T-helper 22 cell (primary cell): ENCODE measurements at regions not wholly inside any gene's neighbourhood (a gene's known extent, or its start where the extent isn't known, plus 50 kb on each side); places are given as distances from the start of the nearest gene placed in this dataset.
"Not testable (repeated sequence)": the region's sequence is repeated elsewhere in the genome, so short reads cannot be mapped to it uniquely, and the experiment has no call there.

ENCODE experiments used
- DNase-seq: peaks from one replicate; pipeline ENCODE4 v3.0.0-alpha.2; 2020; ENCODE audit warnings: low read depth

- DNase-seq, result no peak
Observed at GRCh38 chr3:103170651-103171050, 735.8 kb downstream of the ZPLD1 start.

- DNase-seq, result no peak
Observed at GRCh38 chr3:103173940-103174339, 739.1 kb downstream of the ZPLD1 start.

- no peak for DNase-seq
Observed at GRCh38 chr3:103181160-103181559, 746.3 kb downstream of the ZPLD1 start.

- DNase-seq, result no peak
Observed at GRCh38 chr3:103184772-103185171, 750.0 kb downstream of the ZPLD1 start.

- no peak for DNase-seq
Observed at GRCh38 chr3:103189941-103190340, 755.1 kb downstream of the ZPLD1 start.

GRCh38 chr3:103195216-103195615 lies 760.4 kb downstream of the ZPLD1 start:
- DNase-seq, result no peak

GRCh38 chr3:103203441-103203840 lies 768.6 kb downstream of the ZPLD1 start:
- no peak for DNase-seq

- DNase-seq, result no peak
Observed at GRCh38 chr3:103210583-103210982, 775.8 kb downstream of the ZPLD1 start.

GRCh38 chr3:103218146-103218545 lies 783.3 kb downstream of the ZPLD1 start:
- DNase-seq, result no peak

- no peak for DNase-seq
Observed at GRCh38 chr3:103218793-103219192, 784.0 kb downstream of the ZPLD1 start.

GRCh38 chr3:103227651-103228050 lies 792.8 kb downstream of the ZPLD1 start:
- DNase-seq, result no peak

- no peak for DNase-seq
Observed at GRCh38 chr3:103247459-103247858, 812.6 kb downstream of the ZPLD1 start.

GRCh38 chr3:103254827-103255226 lies 820.0 kb downstream of the ZPLD1 start:
- not testable (repeated sequence) for DNase-seq

- DNase-seq, result no peak
Observed at GRCh38 chr3:103269287-103269686, 834.5 kb downstream of the ZPLD1 start.

GRCh38 chr3:103271575-103271974 lies 836.8 kb downstream of the ZPLD1 start:
- no peak for DNase-seq

- DNase-seq, result no peak
Observed at GRCh38 chr3:103295974-103296570, 861.3 kb downstream of the ZPLD1 start.

GRCh38 chr3:103297502-103297901 lies 862.7 kb downstream of the ZPLD1 start:
- DNase-seq, result not testable (repeated sequence)

GRCh38 chr3:103306104-103306503 lies 871.3 kb downstream of the ZPLD1 start:
- DNase-seq, result no peak

GRCh38 chr3:103308921-103309320 lies 874.1 kb downstream of the ZPLD1 start:
- no peak for DNase-seq

GRCh38 chr3:103319912-103320311 lies 885.1 kb downstream of the ZPLD1 start:
- DNase-seq, result no peak

- no peak for DNase-seq
Observed at GRCh38 chr3:103337179-103337845, 902.5 kb downstream of the ZPLD1 start.

GRCh38 chr3:103341078-103341606 lies 906.3 kb downstream of the ZPLD1 start:
- no peak for DNase-seq

GRCh38 chr3:103342205-103342731 lies 907.5 kb downstream of the ZPLD1 start:
- DNase-seq, result no peak
